ENCODE measurements at regions not wholly inside any gene's neighbourhood (a gene's known extent, or its start where the extent isn't known, plus 50 kb on each side); places are given as distances from the start of the nearest gene placed in this dataset.

- TF ChIP-seq GATA2 (IDR thresholded peaks at IDR 0.05; ENCODE audit: low read depth, low read length) (no peak), GATA3 (IDR thresholded peaks at IDR 0.05; ENCODE audit: low read depth, low read length) (no peak)
Measured at GRCh38 chr2:175373729-175374128, 192.2 kb upstream of the ATP5MC3 start.

Measured in SH-SY5Y (cell line).